Activated CD4-positive, alpha-beta memory T cell treated with anti-CD3 and anti-CD28 coated beads for 36 hours (primary cell): ENCODE measurements at regions not wholly inside any gene's neighbourhood (a gene's known extent, or its start where the extent isn't known, plus 50 kb on each side); places are given as distances from the start of the nearest gene placed in this dataset.

Source experiments
- CTCF ChIA-PET: fragments of 350-600 bp; sonication (Branson Sonifier 250); formaldehyde crosslinking; loops from one replicate; lab custom pipeline; 2021; ENCODE audit warnings: antibody characterized with exemption, inconsistent platforms; lab: Charles Lee
- POLR2A ChIA-PET: fragments of 350-600 bp; sonication (Branson Sonifier 250); formaldehyde crosslinking; loops from one replicate; lab custom pipeline; 2021; ENCODE audit warnings: antibody characterized with exemption; lab: Charles Lee
- DNase-seq: peaks from one replicate; pipeline ENCODE4 v3.0.0-alpha.2; 2020
- H3K27ac Mint-ChIP-seq: one replicate; pipeline ENCODE4 v1.8.0; 2021; ENCODE audit warnings: mixed read lengths
- H3K27me3 Mint-ChIP-seq: one replicate; pipeline ENCODE4 v1.8.0; 2021; ENCODE audit warnings: mixed read lengths
- H3K36me3 Mint-ChIP-seq: one replicate; pipeline ENCODE4 v1.8.0; 2021; ENCODE audit warnings: mixed read lengths
- H3K4me1 Mint-ChIP-seq: one replicate; pipeline ENCODE4 v1.8.0; 2021; ENCODE audit warnings: low read depth, mixed read lengths
- H3K4me3 Mint-ChIP-seq: one replicate; pipeline ENCODE4 v1.8.0; 2021; ENCODE audit warnings: mild to moderate bottlenecking, mixed read lengths
- H3K9me3 Mint-ChIP-seq: one replicate; pipeline ENCODE4 v1.8.0; 2021; ENCODE audit warnings: mixed read lengths
- intact Hi-C: fragments of 100-400 bp; cut with micrococcal nuclease; formaldehyde crosslinking; loops from one replicate; pipeline ENCODE4 v1.15.1; 2023

DNA sequence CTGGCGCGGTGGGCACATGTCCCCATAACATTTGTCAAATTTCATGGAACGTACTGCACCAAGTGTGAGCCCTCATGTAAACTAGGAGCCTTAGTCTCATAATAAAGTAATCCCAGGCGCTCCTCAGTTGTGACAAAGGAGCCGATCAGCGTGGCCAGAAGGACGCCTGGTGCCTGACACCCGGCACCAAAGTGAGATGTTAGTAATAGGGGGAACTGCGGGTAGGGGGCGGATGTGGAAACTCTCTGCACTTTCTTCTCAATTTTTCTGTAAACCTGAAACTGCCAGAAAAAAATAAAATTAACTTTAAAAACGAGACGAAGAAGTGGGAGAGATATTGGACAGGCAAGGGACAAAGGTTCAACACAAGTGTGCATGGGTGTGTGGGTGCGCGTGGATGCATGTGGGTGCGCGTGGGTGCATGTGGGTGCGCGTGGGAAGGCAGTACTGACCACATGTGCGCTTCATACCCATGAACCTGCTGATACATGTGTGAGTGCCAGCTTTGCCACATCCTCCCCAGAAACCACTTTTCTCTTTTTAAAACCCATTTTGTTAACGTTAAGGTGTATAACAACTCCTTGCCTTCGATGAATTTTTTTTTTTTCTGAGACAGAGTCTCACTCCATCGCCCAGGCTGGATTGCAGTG, 55.4 kb upstream of the LINC01488 start:
- POLR2A ChIA-PET: no interaction called here
- intact Hi-C loops: loop anchor here (2.0 kb wide), 1 partner anchor 17 kb away; no protein-coding TSS in a partner anchor
- peaks cover 12% of the 10 kb centered on the region for H3K9me3 Mint-ChIP-seq

DNA sequence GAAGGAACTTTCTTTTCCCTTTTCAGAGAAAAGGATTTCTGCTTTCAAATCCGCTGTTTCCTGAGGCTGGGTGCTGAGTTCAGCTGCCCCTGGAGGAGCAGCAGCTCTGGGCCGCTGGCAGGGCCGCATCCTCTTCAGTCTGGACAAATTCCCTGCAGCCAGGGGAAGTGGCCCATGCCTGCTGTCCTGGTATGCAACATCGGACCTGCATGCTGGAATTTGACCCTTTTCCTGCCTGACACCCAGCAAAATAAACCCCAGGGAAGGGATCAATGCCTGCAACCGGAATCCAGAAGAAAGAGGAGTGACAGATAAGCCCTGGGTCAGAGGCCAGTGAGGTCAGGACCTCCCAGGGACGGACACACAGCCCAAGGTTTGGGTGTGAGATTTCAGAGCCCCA, 54.1 kb upstream of the LINC01488 start:
- peaks cover 19% of the 10 kb centered on the region for H3K27me3 Mint-ChIP-seq
- ChIA-PET CTCF (no interaction called here), POLR2A (no interaction called here)
- intact Hi-C loops: loop anchor here (2.0 kb wide), 1 partner anchor 15 kb away; no protein-coding TSS in a partner anchor
- no peak for DNase-seq
- peaks cover 4% of the 10 kb centered on the region for H3K36me3 Mint-ChIP-seq
- no peak overlapping the region for H3K27ac Mint-ChIP-seq
- no peak overlapping the region for H3K4me3 Mint-ChIP-seq
- H3K4me1 Mint-ChIP-seq: peaks cover 12% of the 10 kb centered on the region
- peaks cover 12% of the 10 kb centered on the region for H3K9me3 Mint-ChIP-seq

More for the DNA sequence above, 55.4 kb upstream of the LINC01488 start:
- no peak overlapping the region for H3K4me3 Mint-ChIP-seq
- peaks cover 4% of the 10 kb centered on the region for H3K36me3 Mint-ChIP-seq
- H3K27ac Mint-ChIP-seq: no peak overlapping the region
- H3K27me3 Mint-ChIP-seq: peaks cover 19% of the 10 kb centered on the region
- DNase-seq: peak; percentile 66
- peaks cover 12% of the 10 kb centered on the region for H3K4me1 Mint-ChIP-seq
- CTCF ChIA-PET: no interaction called here

DNA sequence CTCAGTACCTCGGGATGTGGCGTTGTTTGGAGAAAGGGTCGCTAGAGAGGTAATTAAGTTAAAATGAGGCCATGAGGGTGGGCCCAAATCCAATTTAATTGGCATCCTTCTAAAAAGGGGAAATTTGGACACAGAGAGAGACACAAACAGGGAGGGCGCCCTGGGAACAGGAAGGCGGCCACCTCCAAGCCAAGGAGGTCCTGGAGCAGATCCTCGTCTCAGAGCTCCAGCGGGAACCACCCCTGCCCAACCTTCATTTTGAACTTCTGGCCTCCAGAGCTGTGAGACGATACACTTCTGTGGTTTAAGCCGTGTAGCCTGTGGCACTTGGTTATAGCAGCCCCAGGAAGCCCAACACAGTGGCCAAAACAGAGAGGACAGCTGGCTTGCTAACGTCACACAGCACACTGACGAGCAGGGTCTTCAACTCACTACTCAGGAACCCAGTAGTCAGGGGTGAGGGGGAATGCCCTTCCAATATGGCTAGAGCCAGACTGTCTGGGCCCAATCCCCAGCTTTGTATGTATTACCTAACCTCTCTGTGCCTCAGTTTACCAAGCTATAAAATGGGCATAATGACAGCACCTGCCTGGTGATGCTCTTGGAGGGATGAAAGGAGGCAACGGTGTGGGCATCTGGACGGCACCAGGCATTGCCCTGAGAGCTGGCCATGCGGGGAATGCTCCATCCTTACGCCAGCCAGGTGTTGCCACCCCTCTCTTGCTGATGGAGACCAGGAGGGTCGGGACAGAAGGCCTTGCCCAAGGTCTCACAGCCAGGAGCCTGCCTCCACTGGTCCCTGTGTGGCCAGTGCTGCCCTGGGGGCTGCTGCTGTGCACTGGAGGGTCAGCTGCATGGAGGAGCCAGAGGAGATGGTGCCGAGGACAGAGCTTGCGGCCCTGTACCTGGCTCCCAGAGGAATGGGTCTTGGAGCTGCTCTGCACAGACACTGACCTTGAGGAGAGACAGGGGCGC, 53.3 kb upstream of the LINC01488 start:
- peaks cover 4% of the 10 kb centered on the region for H3K36me3 Mint-ChIP-seq
- DNase-seq: no peak
- H3K27ac Mint-ChIP-seq: no peak overlapping the region
- H3K4me3 Mint-ChIP-seq: no peak overlapping the region
- H3K27me3 Mint-ChIP-seq: peaks cover 20% of the 10 kb centered on the region
- ChIA-PET CTCF (interaction anchor here (0.6 kb wide), 1 partner anchor 411 kb away, joined by 3 read pairs; no protein-coding TSS in a partner anchor), POLR2A (no interaction called here)
- intact Hi-C loops: loop anchor here (2.0 kb wide), 1 partner anchor 15 kb away; no protein-coding TSS in a partner anchor
- peaks cover 12% of the 10 kb centered on the region for H3K4me1 Mint-ChIP-seq
- H3K9me3 Mint-ChIP-seq: peaks cover 12% of the 10 kb centered on the region

DNA sequence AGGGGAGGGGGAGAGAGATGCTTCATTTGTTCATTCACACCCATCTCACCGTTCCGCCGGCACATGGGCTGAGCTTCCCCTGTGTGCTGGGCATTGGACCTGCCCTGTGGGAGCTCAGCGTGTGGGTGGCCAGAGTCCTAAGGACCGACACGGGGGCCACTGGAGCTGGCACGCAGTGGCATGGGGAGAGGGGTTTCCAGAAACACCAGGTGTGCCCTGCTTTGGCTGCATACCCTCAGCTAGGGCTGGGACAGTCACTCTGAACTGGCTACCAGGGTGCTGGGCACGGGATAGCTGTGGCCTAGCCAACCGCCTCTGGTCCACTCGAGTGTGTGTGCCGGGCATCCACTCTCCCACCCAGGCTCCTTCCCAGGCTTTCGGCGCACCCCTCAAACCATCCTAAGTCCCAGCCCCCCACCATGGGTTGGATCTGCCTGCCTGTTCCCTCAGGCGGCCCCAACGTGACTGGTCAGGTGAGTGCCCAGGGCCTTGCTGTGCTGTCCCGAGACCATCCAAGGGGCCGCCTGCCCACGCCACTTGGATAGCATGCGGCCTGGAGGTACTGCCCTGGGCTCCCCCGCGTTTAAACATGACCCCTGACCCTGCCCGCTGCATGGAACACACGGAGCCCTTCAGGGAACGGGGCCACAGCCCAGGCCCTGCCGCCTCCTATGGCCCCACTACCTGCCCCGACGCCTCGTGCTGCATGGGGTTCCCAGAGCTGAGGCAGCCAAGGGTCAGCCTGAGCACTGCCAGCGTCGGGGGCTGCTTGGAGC, 51.6 kb upstream of the LINC01488 start:
- DNase-seq: no peak
- Mint-ChIP-seq H3K4me1 (peaks cover 12% of the 10 kb centered on the region), H3K27ac (no peak overlapping the region), H3K36me3 (no peaks in the 10 kb centered on the region), H3K27me3 (peaks cover 20% of the 10 kb centered on the region), H3K9me3 (peaks cover 5% of the 10 kb centered on the region), H3K4me3 (no peak overlapping the region)
- intact Hi-C loops: no loop called here
- ChIA-PET CTCF (interaction anchor here (0.9 kb wide), 1 partner anchor 13 kb away, joined by 3 read pairs; no protein-coding TSS in a partner anchor), POLR2A (no interaction called here)

DNA sequence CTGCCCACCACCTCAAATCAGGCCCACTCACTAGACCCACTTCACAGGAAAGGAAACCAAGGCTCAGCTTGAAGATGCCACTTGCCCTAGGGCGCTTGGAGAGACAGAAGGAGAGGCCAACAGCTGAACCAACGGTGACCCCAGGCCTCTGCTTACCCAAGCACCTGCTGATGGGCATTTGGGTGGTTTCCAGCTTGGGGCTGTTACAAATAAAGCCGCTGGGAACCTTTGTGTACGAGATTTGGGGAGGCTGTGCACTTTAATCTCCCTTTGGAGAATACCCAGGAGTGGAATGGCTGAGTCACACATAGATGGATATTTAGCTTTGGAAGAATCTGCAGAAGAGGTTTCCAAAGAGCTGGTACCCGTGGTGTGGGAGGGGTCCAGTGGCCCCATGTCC, 50.9 kb upstream of the LINC01488 start:
- Mint-ChIP-seq H3K4me1 (peaks cover 9% of the 10 kb centered on the region), H3K36me3 (no peaks in the 10 kb centered on the region), H3K27ac (no peak overlapping the region), H3K4me3 (no peak overlapping the region), H3K9me3 (no peaks in the 10 kb centered on the region), H3K27me3 (peaks cover 18% of the 10 kb centered on the region)
- CTCF ChIA-PET: no interaction called here
- intact Hi-C loops: no loop called here
- POLR2A ChIA-PET: no interaction called here
- no peak for DNase-seq

DNA sequence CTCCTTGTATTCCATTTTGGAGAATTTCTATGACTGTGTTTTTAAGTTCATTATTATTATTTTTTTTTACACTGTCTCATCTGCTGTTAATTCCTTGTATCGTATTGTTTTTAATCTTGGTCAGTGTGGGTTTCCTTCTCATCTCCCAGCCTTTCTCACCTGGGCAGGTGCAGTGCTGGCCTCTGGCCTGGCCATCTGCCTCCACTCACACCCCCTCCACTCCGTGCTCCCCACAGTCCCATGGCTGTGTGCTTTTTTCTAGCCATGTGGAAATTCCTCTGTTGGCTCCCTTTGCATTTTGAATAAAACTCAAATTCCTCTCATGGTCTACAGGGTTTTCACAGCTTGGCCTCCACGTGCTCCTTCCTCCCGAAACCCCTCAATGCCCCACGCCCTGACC, 50.3 kb upstream of the LINC01488 start:
- no peaks in the 10 kb centered on the region for H3K36me3 Mint-ChIP-seq
- intact Hi-C loops: no loop called here
- ChIA-PET CTCF (no interaction called here), POLR2A (interaction anchor here (1.4 kb wide), 1 partner anchor 10 kb away, joined by 3 read pairs; no protein-coding TSS in a partner anchor)
- peaks cover 19% of the 10 kb centered on the region for H3K27me3 Mint-ChIP-seq
- H3K27ac Mint-ChIP-seq: no peak overlapping the region
- no peak for DNase-seq
- peaks cover 3% of the 10 kb centered on the region for H3K4me1 Mint-ChIP-seq
- no peak overlapping the region for H3K4me3 Mint-ChIP-seq
- H3K9me3 Mint-ChIP-seq: no peaks in the 10 kb centered on the region
